ENCODE measurements at regions not wholly inside any gene's neighbourhood (a gene's known extent, or its start where the extent isn't known, plus 50 kb on each side); places are given as distances from the start of the nearest gene placed in this dataset.
A peak's percentile ranks its signal among the peaks of the same experiment; 100 is the strongest.

GRCh38 chr2:121075641-121076497 is 209.1 kb downstream of the TFCP2L1 start:
- no peak for DNase-seq
- TF ChIP-seq POLR2A (IDR thresholded peaks at IDR 0.05): no peak
- TF ChIP-seq, protein P1, sequence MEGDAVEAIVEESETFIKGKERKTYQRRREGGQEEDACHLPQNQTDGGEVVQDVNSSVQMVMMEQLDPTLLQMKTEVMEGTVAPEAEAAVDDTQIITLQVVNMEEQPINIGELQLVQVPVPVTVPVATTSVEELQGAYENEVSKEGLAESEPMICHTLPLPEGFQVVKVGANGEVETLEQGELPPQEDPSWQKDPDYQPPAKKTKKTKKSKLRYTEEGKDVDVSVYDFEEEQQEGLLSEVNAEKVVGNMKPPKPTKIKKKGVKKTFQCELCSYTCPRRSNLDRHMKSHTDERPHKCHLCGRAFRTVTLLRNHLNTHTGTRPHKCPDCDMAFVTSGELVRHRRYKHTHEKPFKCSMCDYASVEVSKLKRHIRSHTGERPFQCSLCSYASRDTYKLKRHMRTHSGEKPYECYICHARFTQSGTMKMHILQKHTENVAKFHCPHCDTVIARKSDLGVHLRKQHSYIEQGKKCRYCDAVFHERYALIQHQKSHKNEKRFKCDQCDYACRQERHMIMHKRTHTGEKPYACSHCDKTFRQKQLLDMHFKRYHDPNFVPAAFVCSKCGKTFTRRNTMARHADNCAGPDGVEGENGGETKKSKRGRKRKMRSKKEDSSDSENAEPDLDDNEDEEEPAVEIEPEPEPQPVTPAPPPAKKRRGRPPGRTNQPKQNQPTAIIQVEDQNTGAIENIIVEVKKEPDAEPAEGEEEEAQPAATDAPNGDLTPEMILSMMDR (IDR thresholded peaks at IDR 0.05): no peak
- H3K4me1 ChIP-seq (replicated peaks in 1 of 2): peaks cover 0 to 8% of the 10 kb centered on the region in 2 donors
- H3K27ac ChIP-seq: no peak overlapping the region
- no peaks in the 10 kb centered on the region for H3K9me3 ChIP-seq (replicated peaks in 1 of 3)
- no peak overlapping the region for H3K4me3 ChIP-seq
- H3K27me3 ChIP-seq: peaks cover 4% of the 10 kb centered on the region
- intact Hi-C loops (cut with DNase I): loop anchor here in 1 of 2 donors (2.0 to 10.0 kb wide), 2 partner anchors 381 to 741 kb away; no protein-coding TSS in a partner anchor
- H3K36me3 ChIP-seq (replicated peaks in 1 of 2): no peaks in the 10 kb centered on the region
- 10 to 24% (median 18%) methylated on average over 15 to 19 of the region's 19 CpGs for WGBS, 4 donors

- intact Hi-C loops (cut with DNase I): loop anchor here in 1 of 2 donors (2.0 to 10.0 kb wide), 2 partner anchors 382 to 742 kb away; no protein-coding TSS in a partner anchor
- H3K4me3 ChIP-seq: no peak overlapping the region
- TF ChIP-seq, protein P1 (IDR thresholded peaks at IDR 0.05): no peak
- no peak for TF ChIP-seq POLR2A (IDR thresholded peaks at IDR 0.05)
- no peak overlapping the region for H3K27ac ChIP-seq
- H3K36me3 ChIP-seq (replicated peaks in 1 of 2): no peaks in the 10 kb centered on the region
- WGBS, 4 donors: 13 to 60% (median 33%) methylated on average over 2 to 8 of the region's 8 CpGs
- peaks cover 0 to 8% of the 10 kb centered on the region in 2 donors for H3K4me1 ChIP-seq (replicated peaks in 1 of 2)
- no peaks in the 10 kb centered on the region for H3K9me3 ChIP-seq (replicated peaks in 1 of 3)
- H3K27me3 ChIP-seq: peaks cover 4% of the 10 kb centered on the region
- DNase-seq: no peak
Observed at GRCh38 chr2:121076498-121076820, 208.5 kb downstream of the TFCP2L1 start.

DNA sequence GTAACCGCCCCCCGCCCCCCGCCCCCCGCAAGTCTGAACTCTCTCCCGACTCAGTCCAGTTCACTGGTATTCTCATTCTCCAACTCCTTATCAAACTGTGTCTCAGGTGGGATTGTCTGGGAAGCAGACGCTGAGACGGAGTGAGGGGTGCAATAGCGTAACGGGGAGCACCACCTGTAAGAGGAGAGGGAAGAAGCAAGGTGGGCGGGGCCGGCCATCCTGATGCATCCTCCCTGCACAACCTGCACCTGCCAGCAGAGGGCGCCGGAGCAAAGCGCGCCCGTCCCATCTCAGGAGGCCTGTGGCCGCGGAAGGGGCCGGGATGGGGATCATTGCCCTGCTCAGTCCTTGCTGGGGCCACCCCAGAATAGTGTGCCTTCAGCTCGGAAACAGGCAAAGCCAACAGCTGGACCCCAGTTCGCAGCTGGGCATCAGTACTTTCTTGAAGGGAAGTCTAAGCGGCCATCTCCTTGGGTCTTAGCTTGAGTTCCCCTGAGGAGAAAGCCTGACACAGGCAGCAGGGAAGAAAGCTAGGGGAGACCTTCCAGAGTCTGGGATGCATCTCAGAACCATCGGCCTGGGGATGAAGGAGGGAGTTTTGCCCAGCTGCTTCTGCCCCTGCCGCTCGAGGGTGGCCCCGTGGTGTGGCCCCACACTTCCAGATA is 208.0 kb downstream of the TFCP2L1 start:
- Histone ChIP-seq H3K4me1 (replicated peaks in 1 of 2) (peaks cover 0 to 8% of the 10 kb centered on the region in 2 donors), H3K27me3 (peaks cover 4% of the 10 kb centered on the region), H3K27ac (no peak overlapping the region), H3K36me3 (replicated peaks in 1 of 2) (no peaks in the 10 kb centered on the region), H3K9me3 (replicated peaks in 1 of 3) (no peaks in the 10 kb centered on the region), H3K4me3 (no peak overlapping the region)
- intact Hi-C loops (cut with DNase I): loop anchor here in 1 of 2 donors (2.0 to 10.0 kb wide), 2 partner anchors 382 to 742 kb away; no protein-coding TSS in a partner anchor
- TF ChIP-seq POLR2A (IDR thresholded peaks at IDR 0.05): no peak
- TF ChIP-seq, protein P1 (IDR thresholded peaks at IDR 0.05): peak; percentile 60 to 84 (median 74)
- WGBS, 4 donors: 39 to 50% (median 40%) methylated on average over 20 to 26 of the region's 26 CpGs
- DNase-seq: peak; percentile 40 to 78 (median 69)

DNA sequence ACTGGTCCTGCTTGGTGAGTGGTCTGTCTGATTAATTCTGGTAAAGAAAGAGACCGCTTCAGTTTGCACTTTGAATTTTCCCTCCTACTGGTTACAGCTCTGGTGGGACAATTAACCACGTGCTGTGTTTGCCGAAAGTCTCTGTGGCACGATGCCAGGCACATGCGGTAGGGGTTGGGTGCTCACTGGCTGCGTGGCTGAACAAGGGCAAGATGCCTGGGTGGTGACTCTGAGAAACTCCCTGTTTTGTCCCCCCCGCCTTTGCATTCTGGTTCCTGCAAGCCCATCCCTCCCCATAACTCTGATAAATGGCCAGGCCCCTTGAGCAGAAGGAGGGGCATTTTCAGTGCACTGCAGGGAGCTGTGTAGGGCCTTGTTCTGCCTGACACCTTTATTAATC is 206.1 kb downstream of the TFCP2L1 start:
- peaks cover 4% of the 10 kb centered on the region for H3K27me3 ChIP-seq
- intact Hi-C loops (cut with DNase I): loop anchor here in 1 of 2 donors (10.0 kb wide), 1 partner anchor 744 kb away; no protein-coding TSS in a partner anchor

More for the DNA sequence above, 206.1 kb downstream of the TFCP2L1 start:
- Histone ChIP-seq H3K36me3 (replicated peaks in 1 of 2) (no peaks in the 10 kb centered on the region), H3K27ac (no peak overlapping the region), H3K4me1 (replicated peaks in 1 of 2) (peaks cover 0 to 8% of the 10 kb centered on the region in 2 donors), H3K4me3 (no peak overlapping the region), H3K9me3 (replicated peaks in 1 of 3) (no peaks in the 10 kb centered on the region)
- 85 to 91% (median 89%) methylated on average over 5 to 7 of the region's 7 CpGs for WGBS, 4 donors
- DNase-seq: no peak
- TF ChIP-seq POLR2A (IDR thresholded peaks at IDR 0.05): no peak
- TF ChIP-seq, protein P1 (IDR thresholded peaks at IDR 0.05): no peak
